Esophagus muscularis mucosa (tissue), 3 donors: ENCODE measurements at regions not wholly inside any gene's neighbourhood (a gene's known extent, or its start where the extent isn't known, plus 50 kb on each side); places are given as distances from the start of the nearest gene placed in this dataset.

Experiments
- POLR2A ChIP-seq: fragments of 450-650 bp; IDR thresholded peaks from one replicate; pipeline ENCODE4 v1.6.1; 2017; ENCODE audit warnings: antibody characterized with exemption, moderate library complexity, mild to moderate bottlenecking, low read depth
- POLR2AphosphoS5 ChIP-seq, 2 donors: sonication (generic); formaldehyde crosslinking; IDR thresholded peaks; one replicate each; pipeline ENCODE4 v1.6.1; 2017; ENCODE audit warnings: antibody characterized with exemption in 2 of 2
- TF ChIP-seq, protein P1 (sequence below), 3 experiments: fragments of 200-600 bp in 2 of 3; fragments of 450-650 bp in 1 of 3; sonication (generic) in 2 of 3; IDR thresholded peaks; one replicate each; pipeline ENCODE4 v1.5.1; 2017 to 2019; ENCODE audit warnings: antibody characterized with exemption in 3 of 3, mild to moderate bottlenecking in 2 of 3, moderate library complexity in 1 of 3

DNA sequence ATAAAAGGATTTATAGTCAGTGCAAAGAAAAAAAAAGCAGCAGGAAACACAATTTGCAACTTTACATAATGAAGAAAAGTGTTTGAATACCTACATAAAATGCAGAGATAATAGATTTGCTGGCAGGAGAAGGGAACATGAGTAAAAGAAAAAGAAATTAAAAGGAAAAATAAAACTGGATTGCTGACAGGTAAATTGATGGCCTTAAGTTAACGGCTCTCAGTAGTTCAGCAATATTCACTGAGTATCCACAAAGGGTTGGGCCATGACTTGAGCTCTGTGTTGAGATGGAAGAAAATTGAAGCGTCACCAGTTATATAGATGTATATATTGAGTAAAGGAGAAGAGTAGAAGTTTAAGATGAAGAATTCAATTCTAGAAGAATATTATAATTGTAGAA lies 330.1 kb upstream of the VCX start:
- TF ChIP-seq, protein P1, sequence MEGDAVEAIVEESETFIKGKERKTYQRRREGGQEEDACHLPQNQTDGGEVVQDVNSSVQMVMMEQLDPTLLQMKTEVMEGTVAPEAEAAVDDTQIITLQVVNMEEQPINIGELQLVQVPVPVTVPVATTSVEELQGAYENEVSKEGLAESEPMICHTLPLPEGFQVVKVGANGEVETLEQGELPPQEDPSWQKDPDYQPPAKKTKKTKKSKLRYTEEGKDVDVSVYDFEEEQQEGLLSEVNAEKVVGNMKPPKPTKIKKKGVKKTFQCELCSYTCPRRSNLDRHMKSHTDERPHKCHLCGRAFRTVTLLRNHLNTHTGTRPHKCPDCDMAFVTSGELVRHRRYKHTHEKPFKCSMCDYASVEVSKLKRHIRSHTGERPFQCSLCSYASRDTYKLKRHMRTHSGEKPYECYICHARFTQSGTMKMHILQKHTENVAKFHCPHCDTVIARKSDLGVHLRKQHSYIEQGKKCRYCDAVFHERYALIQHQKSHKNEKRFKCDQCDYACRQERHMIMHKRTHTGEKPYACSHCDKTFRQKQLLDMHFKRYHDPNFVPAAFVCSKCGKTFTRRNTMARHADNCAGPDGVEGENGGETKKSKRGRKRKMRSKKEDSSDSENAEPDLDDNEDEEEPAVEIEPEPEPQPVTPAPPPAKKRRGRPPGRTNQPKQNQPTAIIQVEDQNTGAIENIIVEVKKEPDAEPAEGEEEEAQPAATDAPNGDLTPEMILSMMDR (IDR thresholded peaks at IDR 0.05), result no peak
- no peak for TF ChIP-seq POLR2A
- TF ChIP-seq POLR2AphosphoS5 (IDR thresholded peaks at IDR 0.05), result no peak
